ENCODE measurements at regions not wholly inside any gene's neighbourhood (a gene's known extent, or its start where the extent isn't known, plus 50 kb on each side); places are given as distances from the start of the nearest gene placed in this dataset.

DNA sequence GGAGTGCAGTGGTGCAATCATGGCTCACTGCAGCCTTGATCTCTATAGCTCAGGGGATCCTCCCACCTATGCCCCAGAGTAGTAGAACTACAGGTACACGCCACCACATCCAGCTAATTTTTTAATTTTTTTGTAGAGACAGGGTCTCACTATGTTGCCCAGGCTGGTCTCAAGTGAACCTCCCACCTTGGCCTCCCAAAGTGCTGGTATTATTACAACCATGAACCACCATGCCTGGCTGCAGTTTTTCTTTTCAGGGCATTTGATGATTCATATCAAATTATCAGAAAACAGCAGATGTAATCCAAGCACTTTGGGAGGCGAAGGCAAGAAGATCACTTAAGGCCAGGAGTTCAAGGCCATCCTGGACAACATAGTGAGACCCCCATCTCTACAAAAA, 88.4 kb upstream of the JARID2 start:
- Mint-ChIP-seq H3K4me3 (no peak overlapping the region), H3K9me3 (no peaks in the 10 kb centered on the region; the same call in 1 of the 2 replicates), H3K27ac (no peak overlapping the region), H3K36me3 (no peaks in the 10 kb centered on the region), H3K27me3 (ENCODE audit: low read depth) (no peaks in the 10 kb centered on the region), H3K4me1 (peaks cover 9% of the 10 kb centered on the region)
- peak; percentile 60; the same call in 1 of the 2 replicates for TF ChIP-seq ZNF121 (CRISPR knock-in tag; IDR thresholded peaks at IDR 0.05)
- no peak for TF ChIP-seq CBFB (CRISPR knock-in tag; IDR thresholded peaks at IDR 0.05; ENCODE audit: low read depth)
- TF ChIP-seq TEAD1 (CRISPR knock-in tag; IDR thresholded peaks at IDR 0.05), result no peak
- DNase-seq (ENCODE audit: low spot score) (no peak), ATAC-seq (no peak)
- ChIA-PET POLR2A (interaction anchor here (0.6 kb wide), 1 partner anchor 69 kb away, joined by 5 read pairs; no protein-coding TSS in a partner anchor), CTCF (no interaction called here)

DNA sequence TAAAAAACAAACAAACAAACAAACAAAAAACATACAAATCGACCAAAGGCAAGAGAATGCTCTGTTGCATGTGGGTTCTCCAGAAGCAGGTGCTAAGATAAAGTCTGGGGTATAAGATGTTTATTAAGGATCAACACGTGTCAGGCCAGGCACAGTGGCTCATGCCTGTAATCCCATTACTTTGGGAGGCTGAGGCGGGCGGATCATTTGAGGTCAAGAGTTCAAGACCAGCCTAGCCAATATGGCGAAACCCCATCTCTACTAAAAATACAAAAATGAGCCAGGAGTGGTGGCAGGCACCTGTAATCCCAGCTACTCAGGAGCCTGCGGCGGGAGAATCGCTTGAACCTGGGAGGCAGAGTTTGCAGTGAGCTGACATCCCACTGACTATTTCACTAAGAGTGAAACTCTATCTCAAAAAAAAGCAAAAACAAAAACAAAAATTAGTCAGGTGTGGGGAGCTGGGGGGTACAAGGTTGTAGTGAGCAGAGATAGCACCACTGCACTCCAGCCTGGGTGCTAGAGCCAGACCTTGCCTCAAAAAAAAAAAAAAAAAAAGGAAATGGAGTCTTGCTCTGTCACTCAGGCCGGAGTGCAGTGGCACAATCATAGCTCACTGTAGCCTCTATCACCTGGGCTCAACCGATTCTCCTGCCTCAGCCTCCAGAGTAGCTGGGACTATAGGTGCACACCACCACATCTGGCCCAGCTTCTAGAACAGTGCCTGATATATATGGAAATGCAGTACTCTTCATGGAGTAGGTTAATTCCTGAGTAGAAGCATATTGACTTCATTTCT, 86.8 kb upstream of the JARID2 start:
- no peaks in the 10 kb centered on the region for H3K27me3 Mint-ChIP-seq (ENCODE audit: low read depth)
- H3K36me3 Mint-ChIP-seq, result no peaks in the 10 kb centered on the region
- DNase-seq (ENCODE audit: low spot score), result no peak
- no peak for ATAC-seq
- H3K4me1 Mint-ChIP-seq, result peaks cover 9% of the 10 kb centered on the region
- ChIA-PET POLR2A (interaction anchor here (0.6 kb wide), 1 partner anchor 52 kb away, joined by 5 read pairs; no protein-coding TSS in a partner anchor), CTCF (interaction anchor here (0.7 kb wide), 1 partner anchor 441 kb away, joined by 4 read pairs; no protein-coding TSS in a partner anchor)
- H3K27ac Mint-ChIP-seq, result no peak overlapping the region
- no peaks in the 10 kb centered on the region; the same call in 1 of the 2 replicates for H3K9me3 Mint-ChIP-seq
- H3K4me3 Mint-ChIP-seq, result no peak overlapping the region
- no peak for TF ChIP-seq ESRRA (CRISPR knock-in tag; IDR thresholded peaks at IDR 0.05; ENCODE audit: borderline replicate concordance)
- TF ChIP-seq, protein P1, sequence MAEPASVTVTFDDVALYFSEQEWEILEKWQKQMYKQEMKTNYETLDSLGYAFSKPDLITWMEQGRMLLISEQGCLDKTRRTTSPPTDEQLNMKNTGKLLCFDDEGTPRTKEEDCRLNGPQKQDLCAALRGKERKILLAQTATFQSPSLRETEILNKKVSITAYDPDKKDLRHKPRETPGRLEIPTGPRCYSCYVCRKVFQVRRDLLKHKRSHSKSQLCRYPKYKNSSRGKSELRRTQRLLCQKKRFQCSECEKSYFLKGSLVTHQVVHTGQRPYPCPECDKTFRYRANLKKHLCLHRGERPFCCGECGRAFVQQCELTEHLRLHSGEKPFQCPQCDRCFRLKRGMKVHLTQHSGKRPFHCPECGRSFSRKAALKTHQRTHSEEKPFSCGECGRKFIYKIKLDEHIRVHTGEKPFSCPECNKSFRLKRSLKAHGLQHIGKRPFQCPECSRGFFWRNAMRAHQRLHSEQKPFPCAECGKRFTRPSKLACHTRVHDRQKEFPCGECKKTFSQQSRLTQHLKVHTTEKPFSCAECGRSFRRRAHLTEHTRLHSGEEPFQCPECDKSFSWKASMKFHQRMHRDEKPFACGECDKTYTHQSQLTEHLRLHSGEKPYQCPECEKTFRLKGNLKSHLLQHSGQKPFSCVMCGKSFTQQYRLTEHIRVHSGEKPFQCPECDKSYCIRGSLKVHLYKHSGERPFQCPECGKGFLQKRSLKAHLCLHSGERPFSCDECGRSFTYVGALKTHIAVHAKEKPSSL (CRISPR knock-in tag; conservative IDR thresholded peaks at IDR 0.05), result no peak
- TF ChIP-seq, protein P2, sequence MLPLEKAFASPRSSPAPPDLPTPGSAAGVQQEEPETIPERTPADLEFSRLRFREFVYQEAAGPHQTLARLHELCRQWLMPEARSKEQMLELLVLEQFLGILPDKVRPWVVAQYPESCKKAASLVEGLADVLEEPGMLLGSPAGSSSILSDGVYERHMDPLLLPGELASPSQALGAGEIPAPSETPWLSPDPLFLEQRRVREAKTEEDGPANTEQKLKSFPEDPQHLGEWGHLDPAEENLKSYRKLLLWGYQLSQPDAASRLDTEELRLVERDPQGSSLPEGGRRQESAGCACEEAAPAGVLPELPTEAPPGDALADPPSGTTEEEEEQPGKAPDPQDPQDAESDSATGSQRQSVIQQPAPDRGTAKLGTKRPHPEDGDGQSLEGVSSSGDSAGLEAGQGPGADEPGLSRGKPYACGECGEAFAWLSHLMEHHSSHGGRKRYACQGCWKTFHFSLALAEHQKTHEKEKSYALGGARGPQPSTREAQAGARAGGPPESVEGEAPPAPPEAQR (CRISPR knock-in tag; IDR thresholded peaks at IDR 0.05), result no peak
- TF ChIP-seq, protein P3, sequence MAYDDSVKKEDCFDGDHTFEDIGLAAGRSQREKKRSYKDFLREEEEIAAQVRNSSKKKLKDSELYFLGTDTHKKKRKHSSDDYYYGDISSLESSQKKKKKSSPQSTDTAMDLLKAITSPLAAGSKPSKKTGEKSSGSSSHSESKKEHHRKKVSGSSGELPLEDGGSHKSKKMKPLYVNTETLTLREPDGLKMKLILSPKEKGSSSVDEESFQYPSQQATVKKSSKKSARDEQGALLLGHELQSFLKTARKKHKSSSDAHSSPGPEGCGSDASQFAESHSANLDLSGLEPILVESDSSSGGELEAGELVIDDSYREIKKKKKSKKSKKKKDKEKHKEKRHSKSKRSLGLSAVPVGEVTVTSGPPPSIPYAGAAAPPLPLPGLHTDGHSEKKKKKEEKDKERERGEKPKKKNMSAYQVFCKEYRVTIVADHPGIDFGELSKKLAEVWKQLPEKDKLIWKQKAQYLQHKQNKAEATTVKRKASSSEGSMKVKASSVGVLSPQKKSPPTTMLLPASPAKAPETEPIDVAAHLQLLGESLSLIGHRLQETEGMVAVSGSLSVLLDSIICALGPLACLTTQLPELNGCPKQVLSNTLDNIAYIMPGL (CRISPR knock-in tag; IDR thresholded peaks at IDR 0.05), result no peak
- TF ChIP-seq RELA (CRISPR knock-in tag; IDR thresholded peaks at IDR 0.05; ENCODE audit: borderline replicate concordance), result no peak
- TF ChIP-seq, protein P4, sequence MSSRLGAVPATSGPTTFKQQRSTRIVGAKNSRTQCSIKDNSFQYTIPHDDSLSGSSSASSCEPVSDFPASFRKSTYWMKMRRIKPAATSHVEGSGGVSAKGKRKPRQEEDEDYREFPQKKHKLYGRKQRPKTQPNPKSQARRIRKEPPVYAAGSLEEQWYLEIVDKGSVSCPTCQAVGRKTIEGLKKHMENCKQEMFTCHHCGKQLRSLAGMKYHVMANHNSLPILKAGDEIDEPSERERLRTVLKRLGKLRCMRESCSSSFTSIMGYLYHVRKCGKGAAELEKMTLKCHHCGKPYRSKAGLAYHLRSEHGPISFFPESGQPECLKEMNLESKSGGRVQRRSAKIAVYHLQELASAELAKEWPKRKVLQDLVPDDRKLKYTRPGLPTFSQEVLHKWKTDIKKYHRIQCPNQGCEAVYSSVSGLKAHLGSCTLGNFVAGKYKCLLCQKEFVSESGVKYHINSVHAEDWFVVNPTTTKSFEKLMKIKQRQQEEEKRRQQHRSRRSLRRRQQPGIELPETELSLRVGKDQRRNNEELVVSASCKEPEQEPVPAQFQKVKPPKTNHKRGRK (CRISPR knock-in tag; IDR thresholded peaks at IDR 0.05; ENCODE audit: borderline replicate concordance), result no peak
- no peak for TF ChIP-seq ZNF416 (CRISPR knock-in tag; IDR thresholded peaks at IDR 0.05)
- TF ChIP-seq EMX1 (CRISPR knock-in tag; IDR thresholded peaks at IDR 0.05), result no peak
- TF ChIP-seq TP53 (CRISPR knock-in tag; IDR thresholded peaks at IDR 0.05), result no peak
- TF ChIP-seq NFYB (CRISPR knock-in tag; conservative IDR thresholded peaks at IDR 0.05; ENCODE audit: low read depth), result no peak

DNA sequence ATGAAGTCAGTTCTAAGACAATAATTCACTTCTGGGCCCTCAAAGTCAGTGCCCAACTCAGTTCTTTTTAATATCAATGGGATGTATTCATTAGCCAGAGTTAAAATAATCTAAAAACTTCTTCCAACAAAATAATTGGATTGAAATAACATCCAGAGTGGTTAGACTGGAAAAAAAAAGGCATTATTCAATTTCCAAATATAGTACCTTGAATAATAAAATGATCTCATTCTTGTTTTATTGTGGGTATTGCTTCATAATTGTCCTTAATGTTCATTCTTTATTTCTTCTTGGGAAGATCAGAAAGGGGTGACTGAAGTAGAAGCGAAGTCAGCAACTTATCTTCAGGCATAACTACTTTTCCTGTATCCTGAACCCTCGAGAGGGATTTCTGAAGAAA, 85.1 kb upstream of the JARID2 start:
- Mint-ChIP-seq H3K4me3 (no peak overlapping the region), H3K9me3 (no peaks in the 10 kb centered on the region), H3K4me1 (peaks cover 11% of the 10 kb centered on the region), H3K27me3 (ENCODE audit: low read depth) (no peaks in the 10 kb centered on the region), H3K36me3 (no peaks in the 10 kb centered on the region), H3K27ac (no peak overlapping the region; the same call in 1 of the 2 replicates)
- POLR2A ChIA-PET, result no interaction called here
- DNase-seq (ENCODE audit: low spot score) (no peak), ATAC-seq (no peak)
- CTCF ChIA-PET, result no interaction called here
- TF ChIP-seq NR2C2 (CRISPR knock-in tag; IDR thresholded peaks at IDR 0.05) (no peak), RORB (CRISPR knock-in tag; IDR thresholded peaks at IDR 0.05) (no peak), TP53 (CRISPR knock-in tag; IDR thresholded peaks at IDR 0.05) (no peak), JUN (CRISPR knock-in tag; IDR thresholded peaks at IDR 0.05) (no peak), FOXJ3 (CRISPR knock-in tag; IDR thresholded peaks at IDR 0.05; ENCODE audit: borderline replicate concordance) (no peak), MXD4 (CRISPR knock-in tag; IDR thresholded peaks at IDR 0.05; ENCODE audit: borderline replicate concordance) (no peak)
- TF ChIP-seq, protein P5, sequence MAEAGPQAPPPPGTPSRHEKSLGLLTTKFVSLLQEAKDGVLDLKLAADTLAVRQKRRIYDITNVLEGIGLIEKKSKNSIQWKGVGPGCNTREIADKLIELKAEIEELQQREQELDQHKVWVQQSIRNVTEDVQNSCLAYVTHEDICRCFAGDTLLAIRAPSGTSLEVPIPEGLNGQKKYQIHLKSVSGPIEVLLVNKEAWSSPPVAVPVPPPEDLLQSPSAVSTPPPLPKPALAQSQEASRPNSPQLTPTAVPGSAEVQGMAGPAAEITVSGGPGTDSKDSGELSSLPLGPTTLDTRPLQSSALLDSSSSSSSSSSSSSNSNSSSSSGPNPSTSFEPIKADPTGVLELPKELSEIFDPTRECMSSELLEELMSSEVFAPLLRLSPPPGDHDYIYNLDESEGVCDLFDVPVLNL (CRISPR knock-in tag; IDR thresholded peaks at IDR 0.05; ENCODE audit: borderline replicate concordance, low read depth), result no peak
